ENCODE measurements at regions not wholly inside any gene's neighbourhood (a gene's known extent, or its start where the extent isn't known, plus 50 kb on each side); places are given as distances from the start of the nearest gene placed in this dataset.

GRCh38 chr2:77602771-77603170 is 80.6 kb upstream of the LRRTM4 start:
- Mint-ChIP-seq H3K27ac (no peak overlapping the region), H3K4me3 (no peak overlapping the region), H3K4me1 (no peaks in the 10 kb centered on the region), H3K27me3 (ENCODE audit: low read depth) (no peaks in the 10 kb centered on the region), H3K36me3 (ENCODE audit: insufficient read depth in 1 of 3, low read depth in 3 of 3) (no peaks in the 10 kb centered on the region), H3K9me3 (no peaks in the 10 kb centered on the region)
- no peak overlapping the region for H2BK120ac ChIP-seq (ENCODE audit: low read depth, low read length, poor library complexity, severe bottlenecking)
- H3K27ac ChIP-seq (ENCODE audit: insufficient read length, low read depth, low read length): no peak overlapping the region
- H3K23me2 ChIP-seq (ENCODE audit: insufficient read length, low read depth, low read length, poor library complexity, severe bottlenecking): no peaks in the 10 kb centered on the region
- no peaks in the 10 kb centered on the region for H3K79me1 ChIP-seq (ENCODE audit: insufficient read depth, low read depth, low read length, poor library complexity, severe bottlenecking)
- no peak overlapping the region for H4K8ac ChIP-seq (replicated peaks; ENCODE audit: insufficient read length, low read depth, low read length)
- H2BK5ac ChIP-seq (ENCODE audit: insufficient read length, low read length): no peak overlapping the region
- H2AFZ ChIP-seq (ENCODE audit: low read length): no peak overlapping the region
- H3K79me2 ChIP-seq (ENCODE audit: insufficient read depth, low read length): no peaks in the 10 kb centered on the region
- no peak overlapping the region for H4K91ac ChIP-seq (ENCODE audit: insufficient read length, low read depth, low read length)
- no peak for TF ChIP-seq CTCF (conservative IDR thresholded peaks at IDR 0.05)
- no peak overlapping the region for H3T11ph ChIP-seq (ENCODE audit: low read length)
- H3K4me1 ChIP-seq (ENCODE audit: insufficient read depth, low read length): no peaks in the 10 kb centered on the region
- H3K9me3 ChIP-seq (ENCODE audit: control insufficient read depth, low read depth, low read length): no peaks in the 10 kb centered on the region
- DNase-seq: no peak
- no peak overlapping the region for H3K9ac ChIP-seq (ENCODE audit: extremely low read depth, insufficient read length, low read length)
- no peak overlapping the region for H2BK12ac ChIP-seq (ENCODE audit: insufficient read length, low read depth, low read length)
- no peak overlapping the region for H2BK20ac ChIP-seq (ENCODE audit: low read depth, low read length, poor library complexity, severe bottlenecking)
- H2AK5ac ChIP-seq (ENCODE audit: insufficient read length, low read length): no peak overlapping the region
- no peak overlapping the region for H2BK15ac ChIP-seq (ENCODE audit: low read depth, low read length)
- no peak overlapping the region for H3K56ac ChIP-seq (ENCODE audit: insufficient read length, low read depth, low read length)
- no peaks in the 10 kb centered on the region for H4K20me1 ChIP-seq (ENCODE audit: control insufficient read depth, insufficient read depth, insufficient read length)
- no peak overlapping the region for H3K14ac ChIP-seq (ENCODE audit: insufficient read depth, low read length)
- H3K4ac ChIP-seq (ENCODE audit: low read depth, low read length): no peak overlapping the region
- no CpG with 5 or more reads among the region's 1 CpG for WGBS (ENCODE audit: extremely low coverage, insufficient read length, low lambda C conversion rate)
- no peak overlapping the region for H3K4me2 ChIP-seq (ENCODE audit: insufficient read depth, insufficient read length, low read length)
- H3K23ac ChIP-seq (ENCODE audit: insufficient read length, low read depth, low read length): no peak overlapping the region
- H3K18ac ChIP-seq (ENCODE audit: insufficient read length, low read depth, low read length): no peak overlapping the region
- H3K27me3 ChIP-seq (ENCODE audit: insufficient read depth, low read length): no peaks in the 10 kb centered on the region
- H4K5ac ChIP-seq (ENCODE audit: insufficient read length, low read depth, low read length): no peak overlapping the region

Data from H9 (cell line).